GM19240 (cell line): ENCODE measurements at regions not wholly inside any gene's neighbourhood (a gene's known extent, or its start where the extent isn't known, plus 50 kb on each side); places are given as distances from the start of the nearest gene placed in this dataset.

ENCODE experiments used
- DNase-seq: peaks from one replicate; pipeline ENCODE4 v3.0.0; 2011; ENCODE audit warnings: low spot score; ENCODE audit not compliant: insufficient read length

DNA sequence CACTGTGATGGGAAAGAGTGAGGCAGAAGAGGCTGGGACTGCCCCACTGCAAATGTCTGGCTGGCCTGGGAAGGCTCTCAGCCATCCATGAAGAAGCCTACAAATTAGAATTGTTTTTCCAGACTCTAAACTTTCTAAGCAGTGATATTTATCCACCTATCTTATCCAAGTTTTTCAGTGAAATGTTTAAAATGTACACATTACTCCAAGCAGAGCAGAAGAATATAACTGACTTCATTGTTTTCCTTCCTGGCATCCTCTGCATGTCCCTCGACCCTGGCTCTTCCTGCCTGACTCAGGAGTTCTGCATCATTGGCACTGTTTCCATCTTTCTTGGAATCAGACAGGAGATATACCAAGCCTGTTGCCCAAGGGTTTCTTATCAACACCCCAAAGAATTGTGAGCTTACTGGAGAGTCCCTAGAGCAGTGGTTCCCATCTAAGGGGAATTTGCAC lies 401.5 kb upstream of the PROK2 start:
- no peak for DNase-seq

GRCh38 chr3:72185549-72186399 lies 400.8 kb upstream of the PROK2 start:
- DNase-seq: no peak

- DNase-seq: no peak
These were observed 398.5 kb upstream of the PROK2 start for GRCh38 chr3:72183489-72183888.

- no peak for DNase-seq
These were observed 397.3 kb upstream of the PROK2 start for GRCh38 chr3:72182206-72182605.

- no peak for DNase-seq
These were observed 396.3 kb upstream of the PROK2 start for GRCh38 chr3:72181251-72181650.

DNA sequence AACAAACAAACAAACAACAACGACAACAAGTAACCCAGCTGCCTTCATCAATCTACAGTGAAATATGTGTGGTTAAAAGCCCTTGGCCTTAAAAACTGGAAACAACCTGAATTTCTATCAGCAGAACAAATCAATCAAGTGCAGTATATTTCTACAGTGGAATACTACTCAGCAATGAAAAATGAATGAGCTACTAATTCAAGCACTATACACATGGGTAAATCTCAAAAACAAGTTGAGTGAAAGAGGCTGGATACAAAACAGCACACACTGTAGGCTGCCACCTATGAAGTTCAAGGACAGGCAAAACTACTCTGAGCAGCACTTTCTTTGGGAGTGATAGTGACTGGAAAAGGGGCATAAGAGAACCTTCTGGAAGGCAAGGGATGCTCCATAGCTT lies 395.5 kb upstream of the PROK2 start:
- DNase-seq: no peak

GRCh38 chr3:72179107-72179464 lies 394.1 kb upstream of the PROK2 start:
- no peak for DNase-seq

GRCh38 chr3:72178463-72179106 lies 393.6 kb upstream of the PROK2 start:
- DNase-seq: no peak

- no peak for DNase-seq
These were observed 392.4 kb upstream of the PROK2 start for GRCh38 chr3:72177075-72178050.

- DNase-seq: peak; percentile 38
These were observed 391.6 kb upstream of the PROK2 start for GRCh38 chr3:72176537-72177041.

DNA sequence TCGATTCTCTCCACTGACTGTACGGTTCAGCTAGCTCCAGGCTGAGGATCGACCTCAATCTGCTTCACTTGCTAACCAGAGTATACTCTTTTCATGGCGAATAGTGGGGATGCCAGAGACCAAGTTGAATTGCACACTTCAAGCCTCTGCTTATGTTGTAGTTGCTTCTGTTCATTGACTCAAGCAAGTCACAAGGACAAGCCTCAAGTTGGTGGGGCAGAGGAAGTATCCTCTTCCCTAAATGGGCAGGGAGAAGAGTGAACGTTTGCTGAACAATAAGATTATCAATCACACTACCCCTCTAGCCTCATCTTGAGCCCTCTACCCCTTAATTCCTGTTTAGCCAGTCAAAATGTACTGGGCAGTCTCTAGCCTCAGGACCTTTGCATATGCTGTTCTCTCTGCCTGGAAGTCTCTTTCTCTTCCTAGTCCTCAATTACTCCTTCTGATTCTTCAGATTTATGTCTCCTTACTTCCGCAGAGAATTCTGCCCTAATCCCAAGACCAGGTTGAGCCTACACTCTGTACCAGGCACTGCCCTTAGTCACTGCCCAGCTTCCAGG lies 390.4 kb upstream of the PROK2 start:
- no peak for DNase-seq

- DNase-seq: no peak
These were observed 389.9 kb upstream of the PROK2 start for GRCh38 chr3:72174890-72175289.

GRCh38 chr3:72174040-72174439 lies 389.1 kb upstream of the PROK2 start:
- no peak for DNase-seq

DNA sequence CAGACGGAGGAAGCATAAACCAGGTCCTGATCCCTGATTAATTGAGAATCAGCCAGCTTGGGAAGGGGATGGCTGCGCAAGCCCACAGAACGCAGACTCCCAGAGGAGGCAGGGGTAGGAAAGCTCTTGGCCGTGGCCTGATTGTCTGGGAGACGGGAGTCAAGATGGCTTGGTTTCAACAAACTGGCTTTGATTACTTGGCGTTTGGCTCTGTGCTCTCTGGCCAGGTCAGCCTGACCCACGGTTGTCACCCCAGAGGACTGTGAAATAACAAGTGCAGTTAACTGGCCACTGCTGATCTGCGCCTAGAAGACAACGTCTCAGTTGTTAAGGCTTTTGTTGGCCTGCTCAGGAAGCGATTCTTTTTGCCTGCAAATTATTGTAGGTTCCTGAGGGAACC lies 387.0 kb upstream of the PROK2 start:
- no peak for DNase-seq

- DNase-seq: no peak
These were observed 386.5 kb upstream of the PROK2 start for GRCh38 chr3:72171463-72171881.

GRCh38 chr3:72169561-72170472 lies 384.9 kb upstream of the PROK2 start:
- no peak for DNase-seq

- no peak for DNase-seq
These were observed 384.2 kb upstream of the PROK2 start for GRCh38 chr3:72169120-72169519.

DNA sequence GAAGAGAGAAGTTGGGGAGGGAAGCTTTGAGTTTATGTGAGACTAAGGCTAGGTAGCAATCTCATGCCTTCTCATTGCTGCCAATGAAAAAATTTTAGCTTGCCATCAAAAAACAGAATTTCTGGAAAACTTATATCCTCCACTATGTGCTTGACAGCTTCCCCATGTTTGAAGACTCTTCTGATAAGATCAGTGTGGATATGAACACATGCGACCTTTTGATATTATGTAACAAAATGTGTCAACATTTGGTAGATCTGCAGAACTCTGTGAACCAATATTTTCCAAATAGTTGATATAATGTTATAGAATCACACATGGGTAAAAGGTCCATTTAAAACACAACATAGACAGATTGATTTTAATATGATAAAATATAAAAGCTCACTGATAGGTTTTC lies 380.9 kb upstream of the PROK2 start:
- no peak for DNase-seq

- DNase-seq: no peak
These were observed 380.4 kb upstream of the PROK2 start for GRCh38 chr3:72165317-72165716.

DNA sequence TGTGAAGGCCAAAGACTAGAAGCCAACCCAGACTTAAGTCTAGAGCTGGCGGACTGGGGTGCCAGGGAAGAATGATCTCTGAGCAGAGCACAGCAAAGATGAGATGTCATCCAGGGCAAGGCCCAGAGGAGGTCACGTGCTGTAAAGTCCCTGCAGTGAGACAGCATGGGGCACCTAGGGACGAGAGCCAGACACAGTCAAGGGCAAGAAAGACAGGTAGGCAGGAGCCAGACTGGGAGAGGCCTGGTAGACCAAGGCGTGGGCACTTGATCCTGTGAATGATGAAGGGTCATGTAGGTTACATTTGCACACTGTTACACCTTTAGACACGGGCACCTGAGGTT lies 379.7 kb upstream of the PROK2 start:
- peak; percentile 42 for DNase-seq
